ENCODE measurements at regions not wholly inside any gene's neighbourhood (a gene's known extent, or its start where the extent isn't known, plus 50 kb on each side); places are given as distances from the start of the nearest gene placed in this dataset.

DNA sequence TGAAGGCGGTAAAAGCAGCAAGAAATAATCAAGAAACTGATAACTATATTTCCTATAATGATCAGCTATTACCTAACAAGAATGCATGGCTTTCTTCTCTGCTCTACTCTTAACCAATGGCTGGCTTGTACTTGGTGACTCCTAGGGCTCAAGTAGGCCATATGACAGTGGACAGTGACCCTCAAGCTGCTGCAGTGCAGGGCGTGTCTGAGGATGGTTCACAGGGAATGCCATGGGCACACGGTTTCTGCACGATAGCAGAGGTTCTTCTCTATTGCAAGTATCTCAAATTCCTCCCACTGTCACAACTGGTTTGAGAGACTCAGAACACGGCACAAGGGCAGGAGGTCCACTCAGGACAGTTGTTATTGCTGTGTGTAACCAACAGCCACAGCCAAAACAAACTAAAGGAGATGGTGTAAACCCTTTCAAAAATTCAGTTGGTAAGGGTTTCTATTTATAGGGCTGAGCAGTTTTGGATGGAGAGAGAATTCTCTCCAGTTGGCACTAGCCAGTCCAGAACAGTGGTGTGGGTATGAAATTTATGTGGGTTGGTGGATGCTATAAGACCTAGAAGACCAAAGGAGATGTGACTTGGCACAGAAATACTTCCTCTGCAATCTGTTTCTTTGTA, 103.2 kb upstream of the ST8SIA2 start:
- TF ChIP-seq, protein P1, sequence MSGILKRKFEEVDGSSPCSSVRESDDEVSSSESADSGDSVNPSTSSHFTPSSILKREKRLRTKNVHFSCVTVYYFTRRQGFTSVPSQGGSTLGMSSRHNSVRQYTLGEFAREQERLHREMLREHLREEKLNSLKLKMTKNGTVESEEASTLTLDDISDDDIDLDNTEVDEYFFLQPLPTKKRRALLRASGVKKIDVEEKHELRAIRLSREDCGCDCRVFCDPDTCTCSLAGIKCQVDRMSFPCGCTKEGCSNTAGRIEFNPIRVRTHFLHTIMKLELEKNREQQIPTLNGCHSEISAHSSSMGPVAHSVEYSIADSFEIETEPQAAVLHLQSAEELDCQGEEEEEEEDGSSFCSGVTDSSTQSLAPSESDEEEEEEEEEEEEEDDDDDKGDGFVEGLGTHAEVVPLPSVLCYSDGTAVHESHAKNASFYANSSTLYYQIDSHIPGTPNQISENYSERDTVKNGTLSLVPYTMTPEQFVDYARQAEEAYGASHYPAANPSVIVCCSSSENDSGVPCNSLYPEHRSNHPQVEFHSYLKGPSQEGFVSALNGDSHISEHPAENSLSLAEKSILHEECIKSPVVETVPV (CRISPR knock-in tag; IDR thresholded peaks at IDR 0.05) = no peak
- TF ChIP-seq ARNTL (CRISPR knock-in tag; IDR thresholded peaks at IDR 0.05; ENCODE audit: borderline replicate concordance, low read depth) (no peak), ESRRG (CRISPR knock-in tag; IDR thresholded peaks at IDR 0.05) (no peak), TCF4 (CRISPR knock-in tag; IDR thresholded peaks at IDR 0.05; ENCODE audit: borderline replicate concordance) (no peak), BACH2 (CRISPR knock-in tag; IDR thresholded peaks at IDR 0.05; ENCODE audit: borderline replicate concordance) (no peak), ZNF565 (CRISPR knock-in tag; conservative IDR thresholded peaks at IDR 0.05; ENCODE audit: low read depth) (no peak), ZNF70 (CRISPR knock-in tag; IDR thresholded peaks at IDR 0.05) (no peak)
- TF ChIP-seq, protein P2, sequence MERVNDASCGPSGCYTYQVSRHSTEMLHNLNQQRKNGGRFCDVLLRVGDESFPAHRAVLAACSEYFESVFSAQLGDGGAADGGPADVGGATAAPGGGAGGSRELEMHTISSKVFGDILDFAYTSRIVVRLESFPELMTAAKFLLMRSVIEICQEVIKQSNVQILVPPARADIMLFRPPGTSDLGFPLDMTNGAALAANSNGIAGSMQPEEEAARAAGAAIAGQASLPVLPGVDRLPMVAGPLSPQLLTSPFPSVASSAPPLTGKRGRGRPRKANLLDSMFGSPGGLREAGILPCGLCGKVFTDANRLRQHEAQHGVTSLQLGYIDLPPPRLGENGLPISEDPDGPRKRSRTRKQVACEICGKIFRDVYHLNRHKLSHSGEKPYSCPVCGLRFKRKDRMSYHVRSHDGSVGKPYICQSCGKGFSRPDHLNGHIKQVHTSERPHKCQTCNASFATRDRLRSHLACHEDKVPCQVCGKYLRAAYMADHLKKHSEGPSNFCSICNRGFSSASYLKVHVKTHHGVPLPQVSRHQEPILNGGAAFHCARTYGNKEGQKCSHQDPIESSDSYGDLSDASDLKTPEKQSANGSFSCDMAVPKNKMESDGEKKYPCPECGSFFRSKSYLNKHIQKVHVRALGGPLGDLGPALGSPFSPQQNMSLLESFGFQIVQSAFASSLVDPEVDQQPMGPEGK (CRISPR knock-in tag; IDR thresholded peaks at IDR 0.05; ENCODE audit: borderline replicate concordance) = no peak
